Ovary (tissue), 7 donors: ENCODE measurements at regions not wholly inside any gene's neighbourhood (a gene's known extent, or its start where the extent isn't known, plus 50 kb on each side); places are given as distances from the start of the nearest gene placed in this dataset.
"Not testable (repeated sequence)": the region's sequence is repeated elsewhere in the genome, so short reads cannot be mapped to it uniquely, and the experiment has no call there.

Source experiments
- DNase-seq, 5 donors: peaks; one replicate each; pipeline ENCODE4 v3.0.0-alpha.2; 2019 to 2020
- H3K27ac ChIP-seq, 2 donors: fragments of 200-600 bp; one replicate each; pipeline versions ENCODE4 v1.5.1 to v1.8.0; 2019 to 2022
- H3K27me3 ChIP-seq: fragments of 200-600 bp; one replicate; pipeline ENCODE4 v1.8.0; 2022
- H3K36me3 ChIP-seq: fragments of 200-600 bp; sonication (generic); one replicate; pipeline ENCODE4 v1.5.1; 2019
- H3K4me1 ChIP-seq: one replicate; pipeline ENCODE4 v1.8.1; 2013; ENCODE audit warnings: mild to moderate bottlenecking, moderate library complexity; ENCODE audit not compliant: insufficient read depth
- H3K4me3 ChIP-seq: fragments of 200-600 bp; sonication (generic); one replicate; pipeline ENCODE4 v1.5.1; 2017
- H3K9me3 ChIP-seq, 2 donors: fragments of 200-600 bp in 1 of 2; sonication (generic) in 1 of 2; one replicate each; pipeline versions ENCODE4 v1.5.1 to v1.8.1; 2013 to 2019; ENCODE audit warnings: mild to moderate bottlenecking in 1 of 2, moderate library complexity in 1 of 2
- CTCF ChIP-seq, 3 donors: fragments of 450-650 bp in 2 of 3; fragments of 200-600 bp in 1 of 3; IDR thresholded peaks; one replicate each; pipeline versions ENCODE4 v1.5.1 to v1.8.0; 2016 to 2022; ENCODE audit warnings: antibody characterized with exemption in 3 of 3, mild to moderate bottlenecking in 1 of 3
- EP300 ChIP-seq: sonication (generic); formaldehyde crosslinking; IDR thresholded peaks from one replicate; pipeline ENCODE4 v1.6.1; 2017; ENCODE audit warnings: antibody characterized with exemption
- POLR2A ChIP-seq: fragments of 450-650 bp; IDR thresholded peaks from one replicate; pipeline ENCODE4 v1.6.1; 2017; ENCODE audit warnings: antibody characterized with exemption, mild to moderate bottlenecking, moderate library complexity
- WGBS, 3 donors: extraction: QIAGEN DNeasy Blood & Tissue Kit in 1 of 3; methylation state at CpG; one replicate each; pipeline versions ENCODE4 v1.1.5 to v1.1.7; 2013 to 2017; 5-methylcytosine and 5-hydroxymethylcytosine counted together
- intact Hi-C, 4 donors: fragments of 100-400 bp; cut with DNase I; formaldehyde crosslinking; loops; one replicate each; pipeline versions ENCODE4 v1.11.0 to v1.15.1; 2022 to 2023
- donor health status: DM: no; HTN: no; CAD: no; lungs with moderate emphysema.
- donor health status: DM: no; HTN: no; CAD: no.
- donor health status: Bipolar disorder and iron deficiency.
- donor health status: DM: no; HTN: no; CAD: no.
- donor health status: DM: yes; HTN: yes; CAD: no.

DNA sequence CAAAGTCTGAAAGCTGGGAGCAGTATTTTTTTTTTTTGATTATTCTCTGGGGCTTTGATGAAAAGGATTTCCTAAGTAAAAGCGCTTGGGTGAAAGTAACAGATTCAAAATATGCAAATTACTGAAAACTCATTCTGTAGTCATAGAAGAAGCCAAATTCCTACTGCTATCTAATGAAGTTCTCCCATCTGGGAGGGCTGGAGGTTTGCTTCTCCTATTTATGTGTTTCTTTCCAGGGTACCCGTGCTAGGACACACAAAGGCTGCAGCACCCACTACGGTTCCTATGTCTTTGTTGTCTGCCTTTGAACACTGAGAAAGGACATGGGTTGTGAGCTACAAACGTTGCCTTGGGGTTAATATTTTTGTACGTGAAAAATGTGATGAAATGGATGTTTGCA, 324.7 kb upstream of the KAZN start:
- intact Hi-C loops = no loop called here
- no peak overlapping the region for H3K4me3 ChIP-seq
- WGBS, 3 donors = 77 to 86% (median 84%) methylated on average over 5 of the region's 5 CpGs
- no peak overlapping the region for H3K27ac ChIP-seq
- H3K36me3 ChIP-seq = no peaks in the 10 kb centered on the region
- no peak for DNase-seq
- TF ChIP-seq CTCF (IDR thresholded peaks at IDR 0.05) (no peak), EP300 (no peak)
- no peaks in the 10 kb centered on the region for H3K9me3 ChIP-seq
- H3K27me3 ChIP-seq = no peaks in the 10 kb centered on the region
- no peaks in the 10 kb centered on the region for H3K4me1 ChIP-seq

DNA sequence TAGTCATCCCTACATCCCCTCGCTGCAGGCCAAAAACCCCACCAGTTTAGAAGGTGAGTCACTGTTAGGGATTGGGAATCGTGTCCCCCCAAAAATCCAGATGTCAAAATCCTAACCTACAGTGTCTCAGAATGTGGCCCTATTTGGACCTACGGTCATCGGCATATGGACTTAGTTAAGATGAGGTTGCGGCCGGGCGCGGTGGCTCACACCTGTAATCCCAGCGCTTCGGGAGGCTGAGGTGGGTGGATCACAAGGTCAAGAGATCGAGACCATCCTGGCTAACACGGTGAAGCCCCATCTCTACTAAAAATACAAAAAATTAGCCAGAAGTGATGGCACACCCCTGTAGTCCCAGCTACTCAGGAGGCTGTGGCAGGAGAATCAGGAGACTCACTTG, 318.6 kb upstream of the KAZN start:
- DNase-seq, H3K27ac ChIP-seq, H3K4me1 ChIP-seq, H3K4me3 ChIP-seq, H3K9me3 ChIP-seq, H3K36me3 ChIP-seq, H3K27me3 ChIP-seq, intact Hi-C loops: not testable (repeated sequence)
- WGBS, 3 donors = 95 to 97% (median 96%) methylated on average over 12 of the region's 12 CpGs

DNA sequence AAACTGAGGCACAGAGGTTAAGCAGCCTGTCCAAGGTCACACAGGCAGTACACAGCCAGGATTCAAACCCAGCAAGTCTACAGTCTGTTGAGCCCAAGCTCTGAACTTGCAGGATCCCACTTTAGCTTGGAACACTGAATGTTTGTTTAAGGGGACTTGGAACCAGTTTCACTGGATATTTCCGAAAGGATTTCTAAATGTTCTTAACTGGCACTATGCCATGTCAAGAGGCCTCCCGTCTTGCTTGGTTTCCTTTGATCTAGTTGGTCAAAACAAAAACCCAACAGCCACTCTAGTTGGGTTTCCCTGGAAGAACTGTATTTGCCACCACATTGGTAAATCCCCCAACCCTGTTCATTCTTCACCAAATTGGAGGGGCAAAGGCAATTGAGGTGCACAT, 317.6 kb upstream of the KAZN start:
- H3K27ac ChIP-seq = no peak overlapping the region
- no peak for TF ChIP-seq EP300
- no peak for TF ChIP-seq POLR2A
- no peak for TF ChIP-seq CTCF (IDR thresholded peaks at IDR 0.05)
- H3K27me3 ChIP-seq = no peaks in the 10 kb centered on the region
- WGBS, 3 donors = 3 to 8% (median 6%) methylated on average over 2 of the region's 2 CpGs
- H3K9me3 ChIP-seq = no peaks in the 10 kb centered on the region
- H3K4me1 ChIP-seq = no peaks in the 10 kb centered on the region
- no peak overlapping the region for H3K4me3 ChIP-seq
- no peak for DNase-seq
- intact Hi-C loops = no loop called here
- no peaks in the 10 kb centered on the region for H3K36me3 ChIP-seq

DNA sequence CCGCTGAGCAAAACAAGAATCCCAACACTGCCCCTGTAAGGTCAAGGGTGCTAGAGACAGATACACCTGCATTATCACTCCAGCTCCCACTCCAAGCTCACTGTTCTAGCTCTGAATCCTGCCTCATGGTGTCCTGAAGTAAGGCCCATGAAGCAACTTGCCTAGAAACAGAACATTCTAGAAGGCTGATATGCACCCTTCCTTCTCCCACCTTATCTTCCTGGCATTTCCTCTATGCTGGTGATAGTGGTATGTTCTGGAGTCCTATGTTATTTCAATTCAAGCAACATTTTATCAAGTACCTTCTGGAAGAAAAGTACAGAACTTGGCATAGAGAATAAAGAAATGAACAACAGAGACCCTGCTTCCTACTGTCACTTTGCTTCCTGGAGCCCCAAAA, 317.1 kb upstream of the KAZN start:
- Histone ChIP-seq H3K4me1 (no peaks in the 10 kb centered on the region), H3K9me3 (no peaks in the 10 kb centered on the region), H3K27ac (no peak overlapping the region), H3K36me3 (no peaks in the 10 kb centered on the region), H3K4me3 (no peak overlapping the region), H3K27me3 (no peaks in the 10 kb centered on the region)
- WGBS, 3 donors = 35 to 56% (median 42%) methylated on average over 1 of the region's 1 CpG
- no peak for DNase-seq
- intact Hi-C loops = no loop called here
- TF ChIP-seq EP300 (no peak), CTCF (IDR thresholded peaks at IDR 0.05) (no peak), POLR2A (no peak)

DNA sequence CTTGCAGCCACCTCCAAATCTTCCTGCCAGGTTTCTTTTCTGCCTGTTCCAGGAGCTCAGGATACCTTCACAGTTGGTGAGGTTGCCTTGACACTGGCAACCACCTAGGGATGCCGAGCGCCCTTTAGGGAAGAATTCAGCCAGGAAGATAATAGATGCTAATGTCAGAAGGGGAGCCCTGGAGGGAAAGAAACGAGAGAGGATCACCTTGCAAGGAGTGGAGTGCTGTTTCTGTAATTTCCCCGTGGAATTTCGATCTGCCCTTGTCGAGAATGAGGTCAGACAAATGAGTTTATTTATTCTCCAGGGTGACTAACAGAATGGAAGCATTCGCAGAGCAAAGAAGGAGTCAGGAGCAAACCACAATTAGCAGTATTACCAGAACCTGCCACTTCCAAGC, 315.8 kb upstream of the KAZN start:
- WGBS, 3 donors = 44 to 55% (median 49%) methylated on average over 7 of the region's 7 CpGs
- Histone ChIP-seq H3K36me3 (no peaks in the 10 kb centered on the region), H3K27me3 (no peaks in the 10 kb centered on the region), H3K9me3 (no peaks in the 10 kb centered on the region), H3K27ac (no peak overlapping the region), H3K4me1 (no peaks in the 10 kb centered on the region), H3K4me3 (no peak overlapping the region)
- DNase-seq = no peak
- no peak for TF ChIP-seq EP300
- no peak for TF ChIP-seq CTCF (IDR thresholded peaks at IDR 0.05)
- TF ChIP-seq POLR2A = no peak
- intact Hi-C loops = no loop called here
